HFF-Myc (cell line): ENCODE measurements at regions not wholly inside any gene's neighbourhood (a gene's known extent, or its start where the extent isn't known, plus 50 kb on each side); places are given as distances from the start of the nearest gene placed in this dataset.

Experiments used
- DNase-seq: peaks from one replicate; pipeline ENCODE4 v3.0.0-alpha.2; 2011; ENCODE audit warnings: low read depth; ENCODE audit errors: extremely low read depth
- H3K4me3 ChIP-seq: replicated peaks from 2 replicates; pipeline ENCODE4 v1.5.1; 2011; ENCODE audit warnings: low read depth, mild to moderate bottlenecking, control low read depth, low read length
- TF ChIP-seq, protein P1 (sequence below): IDR thresholded peaks from 2 replicates; pipeline ENCODE4 v1.5.1; 2012; ENCODE audit warnings: mild to moderate bottlenecking, low read depth, low read length, control low read depth; ENCODE audit errors: missing control alignments

DNA sequence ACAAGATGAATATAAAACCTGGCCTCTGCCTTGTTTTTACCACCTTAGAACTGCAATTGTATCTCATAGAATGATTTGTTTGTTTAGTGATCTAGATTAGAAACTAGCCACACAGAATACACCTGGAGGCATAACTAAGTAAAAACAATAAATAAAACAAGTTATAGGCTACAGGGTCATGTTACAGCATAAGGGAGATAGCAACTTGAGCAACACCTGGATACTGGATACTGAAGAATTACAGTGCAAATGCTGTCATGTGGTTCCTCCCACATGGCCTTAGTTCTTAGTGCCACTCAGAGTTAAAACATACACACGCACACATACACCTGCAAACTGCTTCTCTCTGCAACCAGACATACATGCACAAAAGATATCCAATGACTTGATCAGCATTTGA lies 563.4 kb upstream of the DPPA4 start:
- TF ChIP-seq, protein P1, sequence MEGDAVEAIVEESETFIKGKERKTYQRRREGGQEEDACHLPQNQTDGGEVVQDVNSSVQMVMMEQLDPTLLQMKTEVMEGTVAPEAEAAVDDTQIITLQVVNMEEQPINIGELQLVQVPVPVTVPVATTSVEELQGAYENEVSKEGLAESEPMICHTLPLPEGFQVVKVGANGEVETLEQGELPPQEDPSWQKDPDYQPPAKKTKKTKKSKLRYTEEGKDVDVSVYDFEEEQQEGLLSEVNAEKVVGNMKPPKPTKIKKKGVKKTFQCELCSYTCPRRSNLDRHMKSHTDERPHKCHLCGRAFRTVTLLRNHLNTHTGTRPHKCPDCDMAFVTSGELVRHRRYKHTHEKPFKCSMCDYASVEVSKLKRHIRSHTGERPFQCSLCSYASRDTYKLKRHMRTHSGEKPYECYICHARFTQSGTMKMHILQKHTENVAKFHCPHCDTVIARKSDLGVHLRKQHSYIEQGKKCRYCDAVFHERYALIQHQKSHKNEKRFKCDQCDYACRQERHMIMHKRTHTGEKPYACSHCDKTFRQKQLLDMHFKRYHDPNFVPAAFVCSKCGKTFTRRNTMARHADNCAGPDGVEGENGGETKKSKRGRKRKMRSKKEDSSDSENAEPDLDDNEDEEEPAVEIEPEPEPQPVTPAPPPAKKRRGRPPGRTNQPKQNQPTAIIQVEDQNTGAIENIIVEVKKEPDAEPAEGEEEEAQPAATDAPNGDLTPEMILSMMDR = no peak
- no peak for DNase-seq
- H3K4me3 ChIP-seq = no peak overlapping the region

DNA sequence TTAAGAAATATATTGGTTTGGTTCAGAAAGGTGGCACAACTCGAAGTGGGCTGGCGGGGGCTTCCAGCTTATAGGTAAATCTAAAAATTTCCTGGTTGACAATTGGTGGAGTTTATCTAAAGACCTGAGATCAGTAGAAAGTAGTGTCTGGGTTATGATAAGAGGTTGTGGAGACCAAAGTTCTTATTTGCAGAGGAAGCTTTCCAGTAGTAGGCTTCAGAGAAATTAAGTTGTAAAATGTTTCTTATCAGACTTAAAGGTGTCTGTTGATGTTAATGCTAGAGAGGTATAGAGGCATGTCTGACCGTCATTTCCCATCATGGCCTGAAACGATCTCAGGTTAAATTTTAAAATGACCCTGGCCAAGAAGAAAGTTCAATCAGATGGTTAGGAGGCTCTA lies 565.2 kb upstream of the DPPA4 start:
- DNase-seq = no peak
- no peak overlapping the region for H3K4me3 ChIP-seq
- TF ChIP-seq, protein P1 = no peak

DNA sequence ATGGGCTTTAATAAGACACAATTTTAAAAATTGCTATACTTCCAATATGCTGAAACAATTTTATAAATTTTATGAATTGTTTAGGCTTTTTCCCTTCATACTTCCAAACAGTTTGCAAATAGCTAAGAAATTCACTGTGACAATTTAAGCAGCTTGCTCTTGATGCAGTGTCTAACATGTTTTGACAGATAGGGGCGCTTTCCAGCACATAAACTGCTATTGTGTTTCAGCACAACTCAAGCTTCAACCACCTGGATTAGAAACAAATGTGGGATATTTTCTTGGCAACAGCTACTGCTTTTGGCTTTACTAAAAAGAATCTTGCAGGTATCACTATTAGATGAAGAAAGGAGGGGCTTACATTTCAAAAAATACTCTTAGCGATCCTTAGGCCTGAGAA lies 565.8 kb upstream of the DPPA4 start:
- H3K4me3 ChIP-seq = no peak overlapping the region
- TF ChIP-seq, protein P1 = no peak
- DNase-seq = no peak

DNA sequence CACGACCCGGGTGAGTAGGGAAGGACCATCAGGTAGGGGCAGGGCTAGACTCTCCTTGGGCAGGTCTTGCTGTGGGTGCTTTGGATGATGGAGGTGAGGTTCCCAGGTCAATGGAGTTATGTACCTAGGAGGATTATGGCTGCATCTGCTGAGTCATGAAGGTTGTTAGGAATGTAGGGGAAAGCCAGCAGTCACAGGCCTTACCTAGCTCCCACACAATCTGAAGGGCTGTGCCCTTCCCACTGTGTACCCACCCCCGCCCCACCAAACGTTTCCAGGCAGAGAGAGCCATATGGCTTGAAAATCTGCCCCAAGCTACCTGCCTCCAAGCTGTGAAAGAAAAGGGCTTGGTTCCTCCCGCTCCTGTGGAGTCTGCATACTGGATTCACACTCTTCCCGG lies 573.4 kb upstream of the DPPA4 start:
- TF ChIP-seq, protein P1 = no peak
- DNase-seq = no peak
- no peak overlapping the region for H3K4me3 ChIP-seq

DNA sequence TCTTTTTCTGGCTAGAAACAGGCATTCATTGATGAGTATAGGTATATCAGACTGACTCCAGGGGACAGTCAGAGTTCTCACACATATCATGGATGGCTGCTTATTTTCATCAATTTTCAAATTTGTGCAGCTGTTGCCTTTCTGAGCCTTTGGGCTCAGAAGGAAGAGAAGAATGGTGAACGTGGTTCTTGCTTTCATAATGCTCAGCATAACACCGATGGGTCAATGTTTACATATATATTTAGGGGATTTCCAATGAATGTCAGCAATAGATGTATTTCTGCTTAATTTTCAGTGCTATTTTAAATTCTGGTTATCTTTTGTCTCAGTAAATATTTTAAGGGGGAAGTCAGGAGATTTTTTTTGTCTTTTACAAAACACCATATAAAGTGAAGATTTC lies 581.4 kb upstream of the DPPA4 start:
- H3K4me3 ChIP-seq = no peak overlapping the region
- TF ChIP-seq, protein P1 = no peak
- no peak for DNase-seq

DNA sequence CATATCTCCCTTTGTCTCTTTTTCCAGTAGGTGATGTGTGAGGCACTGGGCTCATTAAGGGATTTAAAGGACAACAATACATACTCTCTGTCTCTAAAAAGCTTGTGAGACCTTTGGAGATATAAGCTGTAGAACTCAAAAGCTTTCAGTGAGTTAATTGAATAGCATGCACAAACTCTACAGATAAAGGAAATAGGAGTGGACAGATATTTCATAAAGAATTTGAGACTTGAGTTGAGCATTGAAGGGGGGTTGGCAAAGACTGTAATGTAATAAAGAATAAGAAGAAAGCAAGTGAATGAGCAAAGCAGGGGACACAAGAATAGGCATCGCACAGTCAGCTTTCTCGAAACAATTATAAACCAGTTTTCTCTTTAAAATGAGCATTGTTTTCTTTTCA lies 583.4 kb upstream of the DPPA4 start:
- no peak for DNase-seq
- TF ChIP-seq, protein P1 = no peak
- H3K4me3 ChIP-seq = no peak overlapping the region

DNA sequence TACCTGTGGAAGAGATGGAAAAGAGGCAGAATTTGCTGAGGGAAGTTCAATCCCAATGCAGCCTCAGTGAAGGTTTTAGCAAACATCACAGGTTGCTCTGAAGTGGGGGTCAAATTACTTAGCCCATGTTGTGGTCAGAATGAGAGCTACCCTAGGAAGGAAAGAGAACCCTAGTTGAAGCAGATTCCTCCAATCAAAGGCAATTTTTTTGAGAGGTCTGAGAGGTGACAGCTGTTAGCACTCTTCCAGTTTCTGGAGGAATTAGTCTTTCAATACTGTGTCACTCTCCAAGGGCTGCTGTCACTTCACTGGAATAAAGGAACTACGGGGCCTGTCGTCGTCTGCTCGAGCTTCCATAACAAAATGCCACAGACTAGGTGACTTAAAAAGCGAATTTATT lies 584.2 kb upstream of the DPPA4 start:
- TF ChIP-seq, protein P1 = no peak
- H3K4me3 ChIP-seq = no peak overlapping the region
- no peak for DNase-seq
